IPS DF 6.9 (cell line): ENCODE measurements at regions not wholly inside any gene's neighbourhood (a gene's known extent, or its start where the extent isn't known, plus 50 kb on each side); places are given as distances from the start of the nearest gene placed in this dataset.

Experiments used
- DNase-seq: peaks from one replicate; pipeline ENCODE4 v3.0.0-alpha.2; 2013; ENCODE audit warnings: low read depth, low spot score
- H3K27ac ChIP-seq: one replicate; pipeline ENCODE4 v1.5.1; 2013; ENCODE audit warnings: low read length, control low read depth
- H3K27me3 ChIP-seq: 2 replicates; pipeline ENCODE4 v1.6.1; 2013; ENCODE audit warnings: mild to moderate bottlenecking, low read length; ENCODE audit not compliant: control insufficient read depth, insufficient read depth
- H3K36me3 ChIP-seq: 2 replicates; pipeline ENCODE4 v1.6.1; 2013; ENCODE audit warnings: low read length; ENCODE audit not compliant: control insufficient read depth, insufficient read depth
- H3K4me1 ChIP-seq: 2 replicates; pipeline ENCODE4 v1.6.1; 2013; ENCODE audit warnings: low read length; ENCODE audit not compliant: control insufficient read depth, insufficient read depth
- H3K4me3 ChIP-seq: 2 replicates; pipeline ENCODE4 v1.5.1; 2013; ENCODE audit warnings: mild to moderate bottlenecking, low read length
- H3K9me3 ChIP-seq: 2 replicates; pipeline ENCODE4 v1.6.1; 2013; ENCODE audit warnings: low read length, inconsistent platforms; ENCODE audit not compliant: control insufficient read depth, insufficient read depth
- WGBS: extraction: QIAGEN DNeasy Blood & Tissue Kit; methylation state at CpG from one replicate; pipeline ENCODE4 v1.1.7; 2013; ENCODE audit warnings: mixed read lengths, missing lambda C conversion rate; ENCODE audit not compliant: insufficient read length, insufficient coverage; 5-methylcytosine and 5-hydroxymethylcytosine counted together

GRCh38 chr5:34586117-34586885 lies 69.8 kb upstream of the RAI14 start:
- no CpG with 5 or more reads among the region's 15 CpGs for WGBS
- DNase-seq: no peak
- Histone ChIP-seq H3K4me1 (no peaks in the 10 kb centered on the region), H3K36me3 (no peaks in the 10 kb centered on the region), H3K9me3 (no peaks in the 10 kb centered on the region), H3K27ac (no peak overlapping the region), H3K27me3 (no peaks in the 10 kb centered on the region), H3K4me3 (no peak overlapping the region)

GRCh38 chr5:34587355-34588241 lies 68.5 kb upstream of the RAI14 start:
- Histone ChIP-seq H3K4me1 (no peaks in the 10 kb centered on the region), H3K4me3 (no peak overlapping the region), H3K27ac (no peak overlapping the region), H3K9me3 (no peaks in the 10 kb centered on the region), H3K36me3 (no peaks in the 10 kb centered on the region), H3K27me3 (no peaks in the 10 kb centered on the region)
- no peak for DNase-seq
- WGBS: no CpG with 5 or more reads among the region's 6 CpGs

- Histone ChIP-seq H3K4me1 (no peaks in the 10 kb centered on the region), H3K9me3 (no peaks in the 10 kb centered on the region), H3K4me3 (no peak overlapping the region), H3K27me3 (no peaks in the 10 kb centered on the region), H3K36me3 (no peaks in the 10 kb centered on the region), H3K27ac (no peak overlapping the region)
- DNase-seq: no peak
- WGBS: no CpG with 5 or more reads among the region's 2 CpGs
Observed at GRCh38 chr5:34589832-34590231, 66.3 kb upstream of the RAI14 start.

GRCh38 chr5:34591723-34592122 lies 64.4 kb upstream of the RAI14 start:
- Histone ChIP-seq H3K9me3 (no peaks in the 10 kb centered on the region), H3K4me1 (no peaks in the 10 kb centered on the region), H3K27ac (no peak overlapping the region), H3K27me3 (no peaks in the 10 kb centered on the region), H3K4me3 (no peak overlapping the region), H3K36me3 (no peaks in the 10 kb centered on the region)
- whole genome bisulfite sequencing: no CpG with 5 or more reads among the region's 5 CpGs
- DNase-seq: no peak

- no CpG with 5 or more reads among the region's 7 CpGs for WGBS
- no peaks in the 10 kb centered on the region for H3K9me3 ChIP-seq
- no peaks in the 10 kb centered on the region for H3K4me1 ChIP-seq
- no peak overlapping the region for H3K4me3 ChIP-seq
- H3K36me3 ChIP-seq: no peaks in the 10 kb centered on the region
- no peak for DNase-seq
- no peak overlapping the region for H3K27ac ChIP-seq
- no peaks in the 10 kb centered on the region for H3K27me3 ChIP-seq
Observed at GRCh38 chr5:34597034-34598027, 58.8 kb upstream of the RAI14 start.

GRCh38 chr5:34598177-34598794 lies 57.8 kb upstream of the RAI14 start:
- no peak overlapping the region for H3K27ac ChIP-seq

GRCh38 chr5:34599471-34600117 lies 56.5 kb upstream of the RAI14 start:
- Histone ChIP-seq H3K36me3 (no peaks in the 10 kb centered on the region), H3K27me3 (no peaks in the 10 kb centered on the region), H3K27ac (no peak overlapping the region), H3K4me1 (no peaks in the 10 kb centered on the region; the same call in 1 of the 2 replicates), H3K4me3 (no peak overlapping the region), H3K9me3 (no peaks in the 10 kb centered on the region)
- no peak for DNase-seq
- WGBS: no CpG with 5 or more reads among the region's 4 CpGs

More at GRCh38 chr5:34598177-34598794, 57.8 kb upstream of the RAI14 start:
- no peak overlapping the region for H3K4me3 ChIP-seq
- no peaks in the 10 kb centered on the region for H3K27me3 ChIP-seq
- WGBS: no CpG with 5 or more reads among the region's 5 CpGs
- DNase-seq: no peak
- H3K4me1 ChIP-seq: no peaks in the 10 kb centered on the region
- H3K36me3 ChIP-seq: no peaks in the 10 kb centered on the region
- no peaks in the 10 kb centered on the region for H3K9me3 ChIP-seq

GRCh38 chr5:34600118-34600493 lies 56.0 kb upstream of the RAI14 start:
- Histone ChIP-seq H3K4me3 (no peak overlapping the region), H3K36me3 (no peaks in the 10 kb centered on the region), H3K27me3 (no peaks in the 10 kb centered on the region), H3K27ac (no peak overlapping the region), H3K9me3 (no peaks in the 10 kb centered on the region), H3K4me1 (no peaks in the 10 kb centered on the region; the same call in 1 of the 2 replicates)
- WGBS: no CpG with 5 or more reads among the region's 4 CpGs
- no peak for DNase-seq

GRCh38 chr5:34603378-34603777 lies 52.8 kb upstream of the RAI14 start:
- Histone ChIP-seq H3K4me3 (no peak overlapping the region), H3K27me3 (no peaks in the 10 kb centered on the region), H3K27ac (no peak overlapping the region), H3K4me1 (no peaks in the 10 kb centered on the region; the same call in 1 of the 2 replicates), H3K9me3 (no peaks in the 10 kb centered on the region), H3K36me3 (no peaks in the 10 kb centered on the region)
- DNase-seq: no peak
- no CpG with 5 or more reads among the region's 2 CpGs for WGBS
